Right forelimb (tissue), 1 donor: ENCODE measurements at regions not wholly inside any gene's neighbourhood (a gene's known extent, or its start where the extent isn't known, plus 50 kb on each side); places are given as distances from the start of the nearest gene placed in this dataset.
"Not testable (repeated sequence)": the region's sequence is repeated elsewhere in the genome, so short reads cannot be mapped to it uniquely, and the experiment has no call there.

Experiments
- DNase-seq: peaks from one replicate; pipeline ENCODE4 v3.0.0-alpha.2; 2018

- DNase-seq, result not testable (repeated sequence)
Measured at GRCh38 chr15:83335542-83335941, 51.1 kb upstream of the BNC1 start.

- no peak for DNase-seq
Measured at GRCh38 chr15:83339396-83339795, 54.9 kb upstream of the BNC1 start.

GRCh38 chr15:83340087-83340486, 55.6 kb upstream of the BNC1 start:
- DNase-seq, result no peak

GRCh38 chr15:83346342-83346741, 61.9 kb upstream of the BNC1 start:
- DNase-seq, result no peak

GRCh38 chr15:83352119-83352518, 67.7 kb upstream of the BNC1 start:
- DNase-seq, result no peak

- DNase-seq, result no peak
Measured at GRCh38 chr15:83356501-83357399, 72.3 kb upstream of the BNC1 start.

- no peak for DNase-seq
Measured at GRCh38 chr15:83358972-83359564, 74.6 kb upstream of the BNC1 start.

- no peak for DNase-seq
Measured at GRCh38 chr15:83362706-83363105, 78.2 kb upstream of the BNC1 start.

GRCh38 chr15:83364501-83364900, 80.0 kb upstream of the BNC1 start:
- no peak for DNase-seq

GRCh38 chr15:83365370-83365938, 81.0 kb upstream of the BNC1 start:
- peak; percentile 65 for DNase-seq

- DNase-seq, result no peak
Measured at GRCh38 chr15:83372434-83372891, 74.7 kb upstream of the SH3GL3 start.

GRCh38 chr15:83378921-83379578, 68.1 kb upstream of the SH3GL3 start:
- no peak for DNase-seq

- no peak for DNase-seq
Measured at GRCh38 chr15:83379579-83379959, 67.6 kb upstream of the SH3GL3 start.

GRCh38 chr15:83380059-83380458, 67.1 kb upstream of the SH3GL3 start:
- DNase-seq, result no peak

GRCh38 chr15:83380682-83381081, 66.5 kb upstream of the SH3GL3 start:
- no peak for DNase-seq

GRCh38 chr15:83383608-83384139, 63.5 kb upstream of the SH3GL3 start:
- not testable (repeated sequence) for DNase-seq

- DNase-seq, result peak; percentile 58
Measured at GRCh38 chr15:83396101-83396500, 51.0 kb upstream of the SH3GL3 start.
